GM12878 (cell line): ENCODE measurements at regions not wholly inside any gene's neighbourhood (a gene's known extent, or its start where the extent isn't known, plus 50 kb on each side); places are given as distances from the start of the nearest gene placed in this dataset.

Source experiments
- ATAC-seq: fragments of 200-7000 bp; cut with Tn5 transposase; 3 replicates; pipeline ENCODE4 v1.9.1; 2020; ENCODE audit warnings: mild to moderate bottlenecking, moderate library complexity
- BruUV-seq: library from RNA; stranded (reverse); fragments of 400-500 nt; replicated peaks from 2 replicates; lab custom pipeline; 2021; lab: Mats Ljungman, UMichigan
- CTCF ChIA-PET: fragments of 300-600 bp; sonication (Branson Sonifier 250); formaldehyde crosslinking; extraction: SDS; loops from one replicate; lab custom pipeline; 2021; ENCODE audit warnings: inconsistent platforms; lab: Yijun Ruan, JAX
- POLR2A ChIA-PET: fragments of 350-600 bp; formaldehyde crosslinking; extraction: SDS; loops from one replicate; lab custom pipeline; 2021; ENCODE audit warnings: inconsistent platforms; lab: Charles Lee
- RAD21 ChIA-PET: fragments of 300-600 bp; sonication (Branson Sonifier 250); formaldehyde crosslinking; loops from one replicate; lab custom pipeline; 2023; ENCODE audit warnings: antibody characterized with exemption; ENCODE audit not compliant: unreplicated experiment; lab: Charles Lee
- SMC1A ChIA-PET: fragments of 300-600 bp; sonication (Branson Sonifier 250); formaldehyde crosslinking; loops from one replicate; lab custom pipeline; 2023; ENCODE audit not compliant: unreplicated experiment, uncharacterized antibody; lab: Charles Lee
- DNase-seq: peaks from one replicate; pipeline ENCODE4 v3.0.0-alpha.2; 2011; ENCODE audit warnings: low read depth, low spot score
- FAIRE-seq: peaks from 3 replicates; lab custom pipeline; 2011; peaks lifted over from hg19 to GRCh38; lab: Jason Lieb, UNC
- H2AFZ ChIP-seq: 2 replicates; pipeline ENCODE4 v1.6.0; 2011; ENCODE audit warnings: low read depth, low read length, control low read depth; ENCODE audit not compliant: control insufficient read depth
- H3K27ac ChIP-seq: 2 replicates; pipeline ENCODE4 v1.5.1; 2011; ENCODE audit warnings: control low read depth; ENCODE audit not compliant: control insufficient read depth, insufficient read depth
- H3K27me3 ChIP-seq, 2 experiments: replicated peaks in 1 of 2; 2 replicates each; pipeline versions ENCODE4 v1.6.0 to v1.6.1; 2011; ENCODE audit warnings: low read length in 1 of 2; ENCODE audit not compliant: control insufficient read depth in 2 of 2, insufficient read depth in 2 of 2
- H3K36me3 ChIP-seq, 2 experiments: 2 replicates each; pipeline ENCODE4 v1.5.1; 2011; ENCODE audit warnings: low read length in 1 of 2; ENCODE audit not compliant: control insufficient read depth in 2 of 2, insufficient read depth in 2 of 2
- H3K4me1 ChIP-seq: 2 replicates; pipeline ENCODE4 v1.6.1; 2011; ENCODE audit warnings: mild to moderate bottlenecking, low read length, moderate library complexity, mixed read lengths; ENCODE audit not compliant: control insufficient read depth, insufficient read depth
- H3K4me2 ChIP-seq: 2 replicates; pipeline ENCODE4 v1.6.0; 2011; ENCODE audit warnings: control low read depth; ENCODE audit not compliant: control insufficient read depth, insufficient read depth
- H3K4me3 ChIP-seq: fragments of 200-600 bp; sonication (generic); 2 replicates; pipeline ENCODE4 v1.5.1; 2016
- H3K79me2 ChIP-seq: 2 replicates; pipeline ENCODE4 v1.6.0; 2011; ENCODE audit warnings: low read length; ENCODE audit not compliant: control insufficient read depth, insufficient read depth
- H3K9ac ChIP-seq: 2 replicates; pipeline ENCODE4 v1.8.0; 2011; ENCODE audit warnings: low read length, control low read depth, mixed read lengths; ENCODE audit not compliant: control insufficient read depth, insufficient read depth
- H3K9me3 ChIP-seq: replicated peaks from 3 replicates; pipeline ENCODE4 v1.5.1; 2011; ENCODE audit warnings: mild to moderate bottlenecking, low read length; ENCODE audit not compliant: control insufficient read depth, insufficient read depth
- H4K20me1 ChIP-seq: 2 replicates; pipeline ENCODE4 v1.6.0; 2011; ENCODE audit not compliant: control insufficient read depth, insufficient read depth
- HDGF ChIP-seq: fragments of 450-650 bp; IDR thresholded peaks from 2 replicates; pipeline ENCODE4 v1.6.1; 2016; ENCODE audit warnings: antibody characterized with exemption
- NFYA ChIP-seq: IDR thresholded peaks from 2 replicates; pipeline ENCODE4 v1.6.1; 2011; ENCODE audit warnings: low read depth, mild to moderate bottlenecking, low read length, improper control_type of control experiment, borderline replicate concordance
- POLR2AphosphoS5 ChIP-seq: IDR thresholded peaks from 2 replicates; pipeline ENCODE4 v1.6.1; 2011; ENCODE audit warnings: mild to moderate bottlenecking, low read length, inconsistent platforms
- ZBTB40 ChIP-seq: fragments of 450-650 bp; IDR thresholded peaks from 2 replicates; pipeline ENCODE4 v1.6.1; 2016; ENCODE audit warnings: mild to moderate bottlenecking, moderate library complexity, borderline replicate concordance
- WGBS: methylation state at CpG from one replicate; pipeline ENCODE4 v1.1.6; 2016; ENCODE audit warnings: low lambda C conversion rate; ENCODE audit not compliant: insufficient replicate concordance, insufficient coverage; ENCODE audit errors: missing lambda C conversion rate; 5-methylcytosine and 5-hydroxymethylcytosine counted together
- in situ Hi-C: fragments of 300-500 bp; cut with MboI; formaldehyde crosslinking; loops from 9 replicates; pipeline ENCODE4 v1.14.3; 2018; ENCODE audit warnings: mixed read lengths
- intact Hi-C: fragments of 100-400 bp; cut with micrococcal nuclease; formaldehyde crosslinking; loops from one replicate; pipeline ENCODE4 v1.14.2; 2022; ENCODE audit not compliant: unreplicated experiment

GRCh38 chr20:60085551-60086132, 127.4 kb downstream of the CDH26 start:
- Histone ChIP-seq H3K27ac (no peak overlapping the region), H3K4me2 (no peak overlapping the region), H2AFZ (no peak overlapping the region), H3K9me3 (no peaks in the 10 kb centered on the region; the same call in 2 of the 3 replicates), H3K36me3 (no peaks in the 10 kb centered on the region), H3K4me3 (no peak overlapping the region), H3K79me2 (no peaks in the 10 kb centered on the region), H3K27me3 (no peaks in the 10 kb centered on the region), H3K9ac (no peak overlapping the region), H3K4me1 (no peaks in the 10 kb centered on the region), H4K20me1 (no peaks in the 10 kb centered on the region)
- FAIRE-seq (no peak), ATAC-seq (no peak), DNase-seq (no peak)
- WGBS: 24% methylated on average over 9 of the region's 9 CpGs
- no peak for TF ChIP-seq POLR2AphosphoS5
- TF ChIP-seq HDGF: no peak
- TF ChIP-seq NFYA: no peak
- TF ChIP-seq ZBTB40: no peak
- in situ Hi-C loops: no loop called here
- POLR2A ChIA-PET: no interaction called here
- intact Hi-C loops: no loop called here
- BruUV-seq: no TSS peak
- SMC1A ChIA-PET: no interaction called here
- CTCF ChIA-PET: interaction anchor here (0.9 kb wide), 1 partner anchor 10 kb away, joined by 4 read pairs; no protein-coding TSS in a partner anchor
- RAD21 ChIA-PET: no interaction called here
